ENCODE measurements at regions not wholly inside any gene's neighbourhood (a gene's known extent, or its start where the extent isn't known, plus 50 kb on each side); places are given as distances from the start of the nearest gene placed in this dataset.

- no peak for TF ChIP-seq CTCF (IDR thresholded peaks at IDR 0.05; ENCODE audit: control extremely low read depth, extremely low read depth)
- WGBS, 2 donors: 83 to 93% methylated on average over 3 of the region's 3 CpGs
- Histone ChIP-seq H3K4me1 (ENCODE audit: control insufficient read depth in 5 of 5, insufficient read depth in 5 of 5, low read length in 5 of 5) (no peaks in the 10 kb centered on the region), H3K27ac (ENCODE audit: low read depth in 1 of 2, low read length in 1 of 2) (no peak overlapping the region), H3K9ac (ENCODE audit: insufficient read depth in 1 of 2, low read length in 2 of 2) (no peak overlapping the region), H3K9me3 (ENCODE audit: control insufficient read depth in 4 of 4, insufficient read depth in 3 of 4, low read length in 3 of 4) (no peaks in the 10 kb centered on the region), H3K4me3 (no peak overlapping the region), H3K36me3 (ENCODE audit: control insufficient read depth in 4 of 4, insufficient read depth in 4 of 4, low read length in 4 of 4) (no peaks in the 10 kb centered on the region), H3K27me3 (ENCODE audit: control insufficient read depth in 3 of 3, insufficient read depth in 3 of 3, low read length in 2 of 3) (no peaks in the 10 kb centered on the region)
- DNase-seq (no peak), ATAC-seq (ENCODE audit: insufficient read depth, low FRiP score) (no peak)
Observed at GRCh38 chr9:84413301-84413700, 72.7 kb upstream of the SLC28A3 start.

GRCh38 chr9:84419031-84419602 lies 78.6 kb upstream of the SLC28A3 start:
- H3K4me3 ChIP-seq: no peak overlapping the region
- DNase-seq: peak in 1 of 3 donors; percentile 7
- ATAC-seq (ENCODE audit: insufficient read depth, low FRiP score): no peak
- H3K36me3 ChIP-seq (ENCODE audit: control insufficient read depth in 4 of 4, insufficient read depth in 4 of 4, low read length in 4 of 4): no peaks in the 10 kb centered on the region
- H3K9ac ChIP-seq (ENCODE audit: insufficient read depth in 1 of 2, low read length in 2 of 2): no peak overlapping the region
- 28 to 29% methylated on average over 2 of the region's 2 CpGs for WGBS, 2 donors
- no peaks in the 10 kb centered on the region for H3K27me3 ChIP-seq (ENCODE audit: control insufficient read depth in 3 of 3, insufficient read depth in 3 of 3, low read length in 2 of 3)
- no peak overlapping the region for H3K27ac ChIP-seq (ENCODE audit: low read depth in 1 of 2, low read length in 1 of 2)
- no peak for TF ChIP-seq CTCF (IDR thresholded peaks at IDR 0.05; ENCODE audit: control extremely low read depth, extremely low read depth)
- H3K9me3 ChIP-seq (ENCODE audit: control insufficient read depth in 4 of 4, insufficient read depth in 3 of 4, low read length in 3 of 4): peaks cover 0 to 2% (median 0%) of the 10 kb centered on the region in 4 donors
- no peaks in the 10 kb centered on the region for H3K4me1 ChIP-seq (ENCODE audit: control insufficient read depth in 5 of 5, insufficient read depth in 5 of 5, low read length in 5 of 5)

- WGBS, 2 donors: 94 to 97% methylated on average over 2 of the region's 2 CpGs
- no peak for TF ChIP-seq CTCF (IDR thresholded peaks at IDR 0.05; ENCODE audit: control extremely low read depth, extremely low read depth)
- ATAC-seq (ENCODE audit: insufficient read depth, low FRiP score): no peak
Observed at GRCh38 chr9:84424931-84425330, 84.4 kb upstream of the SLC28A3 start.

GRCh38 chr9:84432746-84433145 lies 92.2 kb upstream of the SLC28A3 start:
- no peak for ATAC-seq (ENCODE audit: insufficient read depth, low FRiP score)
- no peaks in the 10 kb centered on the region for H3K36me3 ChIP-seq (ENCODE audit: control insufficient read depth in 4 of 4, insufficient read depth in 4 of 4, low read length in 4 of 4)
- no peak overlapping the region for H3K27ac ChIP-seq (ENCODE audit: low read depth in 1 of 2, low read length in 1 of 2)
- no peaks in the 10 kb centered on the region for H3K27me3 ChIP-seq (ENCODE audit: control insufficient read depth in 3 of 3, insufficient read depth in 3 of 3, low read length in 2 of 3)
- no peaks in the 10 kb centered on the region for H3K4me1 ChIP-seq (ENCODE audit: control insufficient read depth in 5 of 5, insufficient read depth in 5 of 5, low read length in 5 of 5)
- 92 to 95% methylated on average over 1 of the region's 1 CpG for WGBS, 2 donors
- no peak overlapping the region for H3K9ac ChIP-seq (ENCODE audit: insufficient read depth in 1 of 2, low read length in 2 of 2)
- no peak for TF ChIP-seq CTCF (IDR thresholded peaks at IDR 0.05; ENCODE audit: control extremely low read depth, extremely low read depth)
- H3K4me3 ChIP-seq: no peak overlapping the region
- no peak for DNase-seq
- peaks cover 0 to 4% (median 1%) of the 10 kb centered on the region in 4 donors for H3K9me3 ChIP-seq (ENCODE audit: control insufficient read depth in 4 of 4, insufficient read depth in 3 of 4, low read length in 3 of 4)

More at GRCh38 chr9:84424931-84425330, 84.4 kb upstream of the SLC28A3 start:
- Histone ChIP-seq H3K27ac (ENCODE audit: low read depth in 1 of 2, low read length in 1 of 2) (no peak overlapping the region), H3K9me3 (ENCODE audit: control insufficient read depth in 4 of 4, insufficient read depth in 3 of 4, low read length in 3 of 4) (peaks cover 0 to 2% (median 1%) of the 10 kb centered on the region in 4 donors), H3K27me3 (ENCODE audit: control insufficient read depth in 3 of 3, insufficient read depth in 3 of 3, low read length in 2 of 3) (no peaks in the 10 kb centered on the region), H3K9ac (ENCODE audit: insufficient read depth in 1 of 2, low read length in 2 of 2) (no peak overlapping the region), H3K4me1 (ENCODE audit: control insufficient read depth in 5 of 5, insufficient read depth in 5 of 5, low read length in 5 of 5) (no peaks in the 10 kb centered on the region), H3K36me3 (ENCODE audit: control insufficient read depth in 4 of 4, insufficient read depth in 4 of 4, low read length in 4 of 4) (no peaks in the 10 kb centered on the region), H3K4me3 (no peak overlapping the region)
- DNase-seq: no peak

Data from lung (tissue), 11 donors.